DOHH2 (cell line): ENCODE measurements at regions not wholly inside any gene's neighbourhood (a gene's known extent, or its start where the extent isn't known, plus 50 kb on each side); places are given as distances from the start of the nearest gene placed in this dataset.

ENCODE experiments used
- H3F3A ChIP-seq: fragments of 200-600 bp; sonication (generic), shearing (Covaris generic); 2 replicates; pipeline ENCODE4 v1.6.0; 2016; ENCODE audit warnings: antibody characterized with exemption, mild to moderate bottlenecking; ENCODE audit not compliant: control insufficient read depth, insufficient read depth
- H3K27ac ChIP-seq: fragments of 200-600 bp; sonication (generic); 2 replicates; pipeline ENCODE4 v1.5.1; 2014; ENCODE audit warnings: low read depth, mild to moderate bottlenecking, low read length, moderate library complexity
- H3K27me3 ChIP-seq: fragments of 200-600 bp; sonication (generic); 2 replicates; pipeline ENCODE4 v1.6.1; 2014; ENCODE audit warnings: mild to moderate bottlenecking, low read length, mixed read lengths; ENCODE audit not compliant: control insufficient read depth
- H3K36me3 ChIP-seq: fragments of 200-600 bp; sonication (generic); 2 replicates; pipeline ENCODE4 v1.6.1; 2014; ENCODE audit warnings: mild to moderate bottlenecking, low read length, moderate library complexity, mixed read lengths; ENCODE audit not compliant: control insufficient read depth
- H3K4me1 ChIP-seq: fragments of 200-600 bp; sonication (generic); 2 replicates; pipeline ENCODE4 v1.6.1; 2014; ENCODE audit warnings: mild to moderate bottlenecking, low read length, mixed read lengths; ENCODE audit not compliant: control insufficient read depth
- H3K4me2 ChIP-seq: fragments of 200-600 bp; sonication (generic); 2 replicates; pipeline ENCODE4 v1.6.0; 2014; ENCODE audit warnings: mild to moderate bottlenecking, low read length, moderate library complexity
- H3K4me3 ChIP-seq: fragments of 200-600 bp; sonication (generic); 2 replicates; pipeline ENCODE4 v1.5.1; 2014; ENCODE audit warnings: mild to moderate bottlenecking, low read length, mixed read lengths
- H3K79me2 ChIP-seq: fragments of 200-600 bp; sonication (generic); 2 replicates; pipeline ENCODE4 v1.6.1; 2014; ENCODE audit warnings: mild to moderate bottlenecking, low read length, mixed read lengths; ENCODE audit not compliant: control insufficient read depth
- H3K9me2 ChIP-seq: fragments of 200-600 bp; sonication (generic); replicated peaks from 2 replicates; pipeline ENCODE4 v1.6.1; 2014; ENCODE audit warnings: mild to moderate bottlenecking, low read length, mixed read lengths; ENCODE audit not compliant: control insufficient read depth
- H3K9me3 ChIP-seq: fragments of 200-600 bp; sonication (generic); 2 replicates; pipeline ENCODE4 v1.6.1; 2014; ENCODE audit warnings: antibody characterized with exemption, low read length, mixed read lengths; ENCODE audit not compliant: control insufficient read depth, insufficient read depth
- H4K20me1 ChIP-seq: fragments of 200-600 bp; sonication (generic); 2 replicates; pipeline ENCODE4 v1.6.0; 2014; ENCODE audit warnings: low read depth, mild to moderate bottlenecking, antibody characterized with exemption, low read length, moderate library complexity; ENCODE audit not compliant: control insufficient read depth, insufficient read depth
- EZH2phosphoT487 ChIP-seq: fragments of 200-600 bp; sonication (generic); IDR thresholded peaks from 2 replicates; pipeline ENCODE4 v1.6.1; 2017; ENCODE audit warnings: borderline replicate concordance, mild to moderate bottlenecking, antibody characterized with exemption, low read length, moderate library complexity, mixed read lengths
- TF ChIP-seq, protein P1 (sequence below): fragments of 200-600 bp; sonication (generic); IDR thresholded peaks from one replicate; pipeline ENCODE4 v1.5.1; 2014; ENCODE audit warnings: antibody characterized with exemption, mild to moderate bottlenecking, low read depth, low read length; ENCODE audit not compliant: poor library complexity, severe bottlenecking

DNA sequence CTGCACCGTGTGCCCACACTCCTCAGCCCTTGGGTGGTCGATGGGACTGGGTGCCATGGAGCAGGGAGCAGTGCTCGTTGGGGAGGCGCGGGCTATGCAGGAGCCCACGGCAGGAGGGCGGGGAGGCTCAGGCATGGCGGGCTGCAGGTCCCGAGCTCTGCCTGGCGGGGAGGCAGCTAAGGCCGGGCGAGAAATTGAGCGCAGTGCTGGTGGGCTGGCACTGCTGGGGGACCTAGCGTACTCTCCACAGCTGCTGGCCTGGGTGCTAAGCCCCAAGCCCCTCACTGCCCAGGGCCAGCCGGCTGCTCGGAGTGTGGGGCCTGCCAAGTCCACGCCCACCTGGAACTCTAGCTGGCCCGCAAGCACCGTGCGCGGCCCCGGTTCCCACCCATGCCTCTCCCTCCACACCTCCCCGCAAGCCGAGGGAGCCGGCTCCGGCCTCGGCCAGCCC is 55.9 kb upstream of the ECI2 start:
- H3K9me3 ChIP-seq, result no peaks in the 10 kb centered on the region
- no peak overlapping the region for H3K4me2 ChIP-seq
- no peaks in the 10 kb centered on the region for H4K20me1 ChIP-seq
- no peaks in the 10 kb centered on the region for H3K9me2 ChIP-seq
- no peaks in the 10 kb centered on the region for H3K36me3 ChIP-seq
- no peaks in the 10 kb centered on the region for H3K79me2 ChIP-seq
- H3F3A ChIP-seq, result no peaks in the 10 kb centered on the region
- no peak overlapping the region for H3K27ac ChIP-seq
- no peaks in the 10 kb centered on the region for H3K4me1 ChIP-seq
- TF ChIP-seq, protein P1, sequence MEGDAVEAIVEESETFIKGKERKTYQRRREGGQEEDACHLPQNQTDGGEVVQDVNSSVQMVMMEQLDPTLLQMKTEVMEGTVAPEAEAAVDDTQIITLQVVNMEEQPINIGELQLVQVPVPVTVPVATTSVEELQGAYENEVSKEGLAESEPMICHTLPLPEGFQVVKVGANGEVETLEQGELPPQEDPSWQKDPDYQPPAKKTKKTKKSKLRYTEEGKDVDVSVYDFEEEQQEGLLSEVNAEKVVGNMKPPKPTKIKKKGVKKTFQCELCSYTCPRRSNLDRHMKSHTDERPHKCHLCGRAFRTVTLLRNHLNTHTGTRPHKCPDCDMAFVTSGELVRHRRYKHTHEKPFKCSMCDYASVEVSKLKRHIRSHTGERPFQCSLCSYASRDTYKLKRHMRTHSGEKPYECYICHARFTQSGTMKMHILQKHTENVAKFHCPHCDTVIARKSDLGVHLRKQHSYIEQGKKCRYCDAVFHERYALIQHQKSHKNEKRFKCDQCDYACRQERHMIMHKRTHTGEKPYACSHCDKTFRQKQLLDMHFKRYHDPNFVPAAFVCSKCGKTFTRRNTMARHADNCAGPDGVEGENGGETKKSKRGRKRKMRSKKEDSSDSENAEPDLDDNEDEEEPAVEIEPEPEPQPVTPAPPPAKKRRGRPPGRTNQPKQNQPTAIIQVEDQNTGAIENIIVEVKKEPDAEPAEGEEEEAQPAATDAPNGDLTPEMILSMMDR, result no peak
- no peak for TF ChIP-seq EZH2phosphoT487
- no peak overlapping the region for H3K4me3 ChIP-seq
- no peaks in the 10 kb centered on the region for H3K27me3 ChIP-seq

DNA sequence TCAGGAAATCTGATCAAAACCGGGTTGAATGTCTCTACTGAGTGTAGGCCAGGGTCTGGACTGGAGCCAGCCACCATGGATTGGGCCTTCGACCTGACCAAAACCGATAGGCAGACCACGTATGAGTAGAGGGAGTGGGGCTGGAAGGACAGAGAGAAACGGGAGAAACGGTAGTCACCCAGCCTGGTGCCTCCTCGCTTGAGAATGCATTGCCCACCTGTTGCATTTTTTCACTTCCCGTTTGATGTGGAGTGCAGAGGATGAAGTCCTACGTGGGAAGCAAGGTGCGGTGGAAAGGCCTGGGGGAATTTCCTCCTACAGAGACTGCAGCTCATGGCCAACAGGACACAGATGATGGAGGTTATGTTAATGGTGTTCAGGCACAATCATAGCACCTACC is 53.9 kb upstream of the ECI2 start:
- TF ChIP-seq, protein P1, result no peak
- no peak for TF ChIP-seq EZH2phosphoT487
- Histone ChIP-seq H3K9me3 (no peaks in the 10 kb centered on the region), H3K9me2 (no peaks in the 10 kb centered on the region), H3K27ac (no peak overlapping the region), H3K4me1 (no peaks in the 10 kb centered on the region), H3K27me3 (no peaks in the 10 kb centered on the region), H3F3A (no peaks in the 10 kb centered on the region), H3K4me3 (no peak overlapping the region), H3K79me2 (no peaks in the 10 kb centered on the region), H3K36me3 (no peaks in the 10 kb centered on the region), H3K4me2 (no peak overlapping the region), H4K20me1 (no peaks in the 10 kb centered on the region)

DNA sequence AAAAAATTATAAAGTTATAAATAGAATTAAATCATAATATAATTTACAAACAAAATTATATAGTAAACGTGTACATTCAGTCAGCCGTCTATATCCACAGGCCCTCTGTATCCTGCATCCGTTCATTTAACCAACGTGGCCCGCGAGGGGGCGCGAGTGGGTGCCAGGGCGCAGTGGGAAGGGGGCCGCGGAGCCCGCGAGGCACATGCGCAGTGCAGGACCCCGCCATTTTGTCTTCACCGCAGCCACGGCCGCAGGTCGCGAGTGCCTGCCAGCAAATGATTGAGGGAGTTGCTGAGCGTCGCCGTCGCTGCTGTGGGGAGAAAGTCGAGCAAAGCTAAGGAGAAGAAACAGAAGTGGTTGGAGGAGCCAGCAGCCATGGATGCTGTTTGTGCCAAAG is 53.4 kb upstream of the ECI2 start:
- Histone ChIP-seq H3F3A (no peaks in the 10 kb centered on the region), H3K27ac (no peak overlapping the region), H4K20me1 (no peaks in the 10 kb centered on the region), H3K4me1 (no peaks in the 10 kb centered on the region), H3K9me2 (no peaks in the 10 kb centered on the region), H3K27me3 (peaks cover 2% of the 10 kb centered on the region; the same call in 1 of the 2 replicates), H3K4me3 (no peak overlapping the region), H3K4me2 (no peak overlapping the region), H3K9me3 (no peaks in the 10 kb centered on the region), H3K36me3 (no peaks in the 10 kb centered on the region), H3K79me2 (no peaks in the 10 kb centered on the region)
- TF ChIP-seq, protein P1, result no peak
- no peak for TF ChIP-seq EZH2phosphoT487

DNA sequence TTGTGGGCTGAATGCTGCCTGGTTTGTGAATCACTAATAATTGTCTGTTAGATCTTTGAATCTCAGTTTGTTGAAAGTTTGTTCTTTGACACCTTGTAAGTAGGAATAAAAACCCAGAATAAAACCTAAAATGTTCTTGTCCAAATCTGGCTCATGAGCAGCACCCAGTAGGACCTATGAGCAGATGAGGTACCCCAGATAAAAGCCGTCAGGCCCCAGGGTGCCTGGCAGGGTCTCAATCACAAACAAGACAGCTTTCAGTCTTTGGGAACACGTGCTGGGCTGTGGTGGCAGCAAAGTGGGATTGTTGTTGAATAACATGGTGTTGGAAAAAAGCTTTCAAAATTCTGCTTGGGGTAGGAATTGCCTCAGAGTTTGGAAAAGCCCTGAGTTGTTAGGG is 52.1 kb upstream of the ECI2 start:
- TF ChIP-seq, protein P1, result no peak
- no peak for TF ChIP-seq EZH2phosphoT487

More for the DNA sequence above, 52.1 kb upstream of the ECI2 start:
- H4K20me1 ChIP-seq, result no peaks in the 10 kb centered on the region
- H3K27me3 ChIP-seq, result peaks cover 4% of the 10 kb centered on the region; the same call in 1 of the 2 replicates
- H3K4me3 ChIP-seq, result no peak overlapping the region
- H3K36me3 ChIP-seq, result no peaks in the 10 kb centered on the region
- H3K4me1 ChIP-seq, result no peaks in the 10 kb centered on the region
- H3K79me2 ChIP-seq, result no peaks in the 10 kb centered on the region
- H3F3A ChIP-seq, result no peaks in the 10 kb centered on the region
- H3K27ac ChIP-seq, result no peak overlapping the region
- H3K9me2 ChIP-seq, result no peaks in the 10 kb centered on the region
- H3K4me2 ChIP-seq, result no peak overlapping the region
- no peaks in the 10 kb centered on the region for H3K9me3 ChIP-seq
